ENCODE measurements at regions not wholly inside any gene's neighbourhood (a gene's known extent, or its start where the extent isn't known, plus 50 kb on each side); places are given as distances from the start of the nearest gene placed in this dataset.

DNA sequence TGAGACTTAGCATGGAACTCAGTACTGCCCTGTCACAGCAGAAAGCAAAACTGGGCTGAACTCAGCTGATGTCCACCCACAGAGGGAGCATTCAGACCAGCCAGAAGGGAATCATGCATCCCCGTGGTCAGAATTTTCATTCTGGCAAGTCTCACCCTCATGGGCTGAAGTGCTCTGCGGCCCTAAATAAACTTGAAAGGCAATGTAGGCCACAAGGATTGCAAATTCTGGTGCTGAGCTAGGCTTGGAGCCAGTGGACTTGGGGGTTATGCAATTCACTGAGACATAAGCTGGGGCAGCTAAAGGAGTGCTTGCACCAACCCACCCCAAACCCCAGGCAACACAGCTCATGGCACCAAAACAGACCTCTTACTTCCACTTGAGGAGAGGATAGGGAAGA is 494.1 kb downstream of the GABRG1 start:
- TF ChIP-seq, protein P1, sequence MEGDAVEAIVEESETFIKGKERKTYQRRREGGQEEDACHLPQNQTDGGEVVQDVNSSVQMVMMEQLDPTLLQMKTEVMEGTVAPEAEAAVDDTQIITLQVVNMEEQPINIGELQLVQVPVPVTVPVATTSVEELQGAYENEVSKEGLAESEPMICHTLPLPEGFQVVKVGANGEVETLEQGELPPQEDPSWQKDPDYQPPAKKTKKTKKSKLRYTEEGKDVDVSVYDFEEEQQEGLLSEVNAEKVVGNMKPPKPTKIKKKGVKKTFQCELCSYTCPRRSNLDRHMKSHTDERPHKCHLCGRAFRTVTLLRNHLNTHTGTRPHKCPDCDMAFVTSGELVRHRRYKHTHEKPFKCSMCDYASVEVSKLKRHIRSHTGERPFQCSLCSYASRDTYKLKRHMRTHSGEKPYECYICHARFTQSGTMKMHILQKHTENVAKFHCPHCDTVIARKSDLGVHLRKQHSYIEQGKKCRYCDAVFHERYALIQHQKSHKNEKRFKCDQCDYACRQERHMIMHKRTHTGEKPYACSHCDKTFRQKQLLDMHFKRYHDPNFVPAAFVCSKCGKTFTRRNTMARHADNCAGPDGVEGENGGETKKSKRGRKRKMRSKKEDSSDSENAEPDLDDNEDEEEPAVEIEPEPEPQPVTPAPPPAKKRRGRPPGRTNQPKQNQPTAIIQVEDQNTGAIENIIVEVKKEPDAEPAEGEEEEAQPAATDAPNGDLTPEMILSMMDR (IDR thresholded peaks at IDR 0.05; ENCODE audit: low read depth, low read length): no peak
- TF ChIP-seq, protein P2, sequence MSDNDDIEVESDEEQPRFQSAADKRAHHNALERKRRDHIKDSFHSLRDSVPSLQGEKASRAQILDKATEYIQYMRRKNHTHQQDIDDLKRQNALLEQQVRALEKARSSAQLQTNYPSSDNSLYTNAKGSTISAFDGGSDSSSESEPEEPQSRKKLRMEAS (IDR thresholded peaks at IDR 0.05; ENCODE audit: low read depth, low read length): no peak
- TF ChIP-seq POLR2A (IDR thresholded peaks at IDR 0.05; ENCODE audit: extremely low read depth, insufficient read length): no peak

All from NB4 (cell line).